ENCODE measurements at regions not wholly inside any gene's neighbourhood (a gene's known extent, or its start where the extent isn't known, plus 50 kb on each side); places are given as distances from the start of the nearest gene placed in this dataset.

- TF ChIP-seq, protein P1, sequence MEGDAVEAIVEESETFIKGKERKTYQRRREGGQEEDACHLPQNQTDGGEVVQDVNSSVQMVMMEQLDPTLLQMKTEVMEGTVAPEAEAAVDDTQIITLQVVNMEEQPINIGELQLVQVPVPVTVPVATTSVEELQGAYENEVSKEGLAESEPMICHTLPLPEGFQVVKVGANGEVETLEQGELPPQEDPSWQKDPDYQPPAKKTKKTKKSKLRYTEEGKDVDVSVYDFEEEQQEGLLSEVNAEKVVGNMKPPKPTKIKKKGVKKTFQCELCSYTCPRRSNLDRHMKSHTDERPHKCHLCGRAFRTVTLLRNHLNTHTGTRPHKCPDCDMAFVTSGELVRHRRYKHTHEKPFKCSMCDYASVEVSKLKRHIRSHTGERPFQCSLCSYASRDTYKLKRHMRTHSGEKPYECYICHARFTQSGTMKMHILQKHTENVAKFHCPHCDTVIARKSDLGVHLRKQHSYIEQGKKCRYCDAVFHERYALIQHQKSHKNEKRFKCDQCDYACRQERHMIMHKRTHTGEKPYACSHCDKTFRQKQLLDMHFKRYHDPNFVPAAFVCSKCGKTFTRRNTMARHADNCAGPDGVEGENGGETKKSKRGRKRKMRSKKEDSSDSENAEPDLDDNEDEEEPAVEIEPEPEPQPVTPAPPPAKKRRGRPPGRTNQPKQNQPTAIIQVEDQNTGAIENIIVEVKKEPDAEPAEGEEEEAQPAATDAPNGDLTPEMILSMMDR (IDR thresholded peaks at IDR 0.05), result no peak
- no peak for TF ChIP-seq POLR2A (IDR thresholded peaks at IDR 0.05)
These were observed 65.3 kb upstream of the CD96 start for GRCh38 chr3:111476701-111477100.

Measured in esophagus squamous epithelium (tissue), 4 donors.